Gastroesophageal sphincter (tissue), 4 donors: ENCODE measurements at regions not wholly inside any gene's neighbourhood (a gene's known extent, or its start where the extent isn't known, plus 50 kb on each side); places are given as distances from the start of the nearest gene placed in this dataset.
"Not testable (repeated sequence)": the region's sequence is repeated elsewhere in the genome, so short reads cannot be mapped to it uniquely, and the experiment has no call there.

Experiments used
- ATAC-seq: fragments of 150-250 bp; one replicate; pipeline ENCODE4 v1.9.1; 2016; ENCODE audit warnings: mild to moderate bottlenecking, moderate library complexity
- H3K27ac ChIP-seq, 4 donors: fragments of 200-600 bp; sonication (generic) in 3 of 4; 1 replicate in 3 of 4; 2 replicates in 1 of 4; pipeline ENCODE4 v1.5.1; 2016 to 2019
- H3K27me3 ChIP-seq: fragments of 200-600 bp; sonication (generic); one replicate; pipeline ENCODE4 v1.5.1; 2019
- H3K36me3 ChIP-seq, 2 donors: fragments of 200-600 bp; sonication (generic); one replicate each; pipeline ENCODE4 v1.5.1; 2019; ENCODE audit warnings: control low read depth in 1 of 2
- H3K4me1 ChIP-seq, 3 donors: fragments of 200-600 bp; sonication (generic); 1 replicate in 2 of 3; 2 replicates in 1 of 3; pipeline ENCODE4 v1.5.1; 2016 to 2019; ENCODE audit warnings: control low read depth in 2 of 3
- H3K4me3 ChIP-seq, 2 donors: fragments of 200-600 bp; sonication (generic); one replicate each; pipeline ENCODE4 v1.5.1; 2019; ENCODE audit warnings: mild to moderate bottlenecking in 1 of 2, moderate library complexity in 1 of 2
- H3K9me3 ChIP-seq, 3 donors: fragments of 200-600 bp; sonication (generic); one replicate each; pipeline ENCODE4 v1.5.1; 2017 to 2019; ENCODE audit warnings: control low read depth in 2 of 3
- EP300 ChIP-seq: sonication (generic); formaldehyde crosslinking; IDR thresholded peaks from one replicate; pipeline ENCODE4 v1.6.1; 2017; ENCODE audit warnings: antibody characterized with exemption, mild to moderate bottlenecking
- POLR2A ChIP-seq, 2 donors: fragments of 450-650 bp; IDR thresholded peaks; one replicate each; pipeline ENCODE4 v1.6.1; 2017; ENCODE audit warnings: antibody characterized with exemption in 2 of 2, mild to moderate bottlenecking in 2 of 2, moderate library complexity in 1 of 2
- POLR2AphosphoS5 ChIP-seq: sonication (generic); formaldehyde crosslinking; IDR thresholded peaks from one replicate; pipeline ENCODE4 v1.6.1; 2017; ENCODE audit warnings: antibody characterized with exemption
- WGBS, 2 donors: methylation state at CpG; one replicate each; pipeline ENCODE4 v1.1.5; 2018; ENCODE audit warnings: low coverage in 1 of 2; 5-methylcytosine and 5-hydroxymethylcytosine counted together
- TF ChIP-seq, protein P1 (sequence below), 4 experiments: fragments of 200-600 bp in 2 of 4; fragments of 450-650 bp in 2 of 4; sonication (generic) in 1 of 4; IDR thresholded peaks; one replicate each; pipeline ENCODE4 v1.5.1; 2017 to 2019; ENCODE audit warnings: antibody characterized with exemption in 4 of 4, mild to moderate bottlenecking in 2 of 4, moderate library complexity in 2 of 4

DNA sequence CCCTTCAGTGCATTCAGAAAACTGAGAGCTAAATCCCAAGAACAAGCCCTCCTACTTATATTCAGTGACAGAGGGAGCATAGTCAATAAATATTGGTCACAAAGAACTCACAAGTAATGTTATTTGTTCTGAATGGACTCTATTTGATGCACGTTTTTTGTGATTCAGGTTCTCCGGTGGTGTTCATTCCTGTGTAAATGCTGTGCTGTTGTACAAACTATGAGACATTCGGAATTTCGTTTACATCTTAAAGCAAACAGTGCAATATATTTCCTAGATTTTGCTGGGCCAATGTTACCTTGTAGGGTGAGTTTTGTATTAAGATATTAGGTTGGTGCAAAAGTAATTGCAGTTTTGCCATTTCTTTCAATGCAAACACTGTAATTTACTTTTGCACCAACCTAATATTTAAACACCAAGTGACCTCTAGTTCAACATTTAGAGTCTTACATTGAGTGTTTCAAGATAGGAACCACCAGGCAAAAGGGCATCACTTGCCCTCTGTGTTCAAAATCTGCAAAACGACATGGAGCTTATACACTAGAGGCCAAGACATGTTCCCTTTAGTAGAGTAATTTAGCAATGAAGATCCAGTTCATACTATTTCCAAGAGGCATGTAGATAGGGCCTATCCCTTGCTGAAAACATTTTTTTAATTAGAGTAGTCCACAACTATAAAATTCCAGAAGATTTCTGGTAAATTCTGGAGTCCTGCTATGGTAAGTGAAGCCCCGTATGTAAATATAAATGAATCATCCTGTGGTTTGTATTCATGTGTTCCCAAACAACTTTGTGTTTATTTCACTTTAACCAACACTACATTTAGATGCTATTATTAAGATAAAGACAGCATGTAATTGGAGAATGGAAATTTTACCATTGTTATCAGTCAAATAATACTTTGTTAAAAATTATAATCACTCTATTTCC is 444.0 kb upstream of the PTGER4 start:
- TF ChIP-seq EP300 (no peak), POLR2AphosphoS5 (no peak), POLR2A (IDR thresholded peaks at IDR 0.05) (no peak)
- TF ChIP-seq, protein P1, sequence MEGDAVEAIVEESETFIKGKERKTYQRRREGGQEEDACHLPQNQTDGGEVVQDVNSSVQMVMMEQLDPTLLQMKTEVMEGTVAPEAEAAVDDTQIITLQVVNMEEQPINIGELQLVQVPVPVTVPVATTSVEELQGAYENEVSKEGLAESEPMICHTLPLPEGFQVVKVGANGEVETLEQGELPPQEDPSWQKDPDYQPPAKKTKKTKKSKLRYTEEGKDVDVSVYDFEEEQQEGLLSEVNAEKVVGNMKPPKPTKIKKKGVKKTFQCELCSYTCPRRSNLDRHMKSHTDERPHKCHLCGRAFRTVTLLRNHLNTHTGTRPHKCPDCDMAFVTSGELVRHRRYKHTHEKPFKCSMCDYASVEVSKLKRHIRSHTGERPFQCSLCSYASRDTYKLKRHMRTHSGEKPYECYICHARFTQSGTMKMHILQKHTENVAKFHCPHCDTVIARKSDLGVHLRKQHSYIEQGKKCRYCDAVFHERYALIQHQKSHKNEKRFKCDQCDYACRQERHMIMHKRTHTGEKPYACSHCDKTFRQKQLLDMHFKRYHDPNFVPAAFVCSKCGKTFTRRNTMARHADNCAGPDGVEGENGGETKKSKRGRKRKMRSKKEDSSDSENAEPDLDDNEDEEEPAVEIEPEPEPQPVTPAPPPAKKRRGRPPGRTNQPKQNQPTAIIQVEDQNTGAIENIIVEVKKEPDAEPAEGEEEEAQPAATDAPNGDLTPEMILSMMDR (IDR thresholded peaks at IDR 0.05) = no peak
- 65 to 72% methylated on average over 6 of the region's 6 CpGs for WGBS, 2 donors
- H3K4me3 ChIP-seq = no peak overlapping the region
- no peak for ATAC-seq
- H3K27ac ChIP-seq = no peak overlapping the region
- H3K27me3 ChIP-seq = no peaks in the 10 kb centered on the region
- H3K9me3 ChIP-seq = peaks cover 0 to 11% (median 0%) of the 10 kb centered on the region in 3 donors
- no peaks in the 10 kb centered on the region for H3K4me1 ChIP-seq
- no peaks in the 10 kb centered on the region for H3K36me3 ChIP-seq

DNA sequence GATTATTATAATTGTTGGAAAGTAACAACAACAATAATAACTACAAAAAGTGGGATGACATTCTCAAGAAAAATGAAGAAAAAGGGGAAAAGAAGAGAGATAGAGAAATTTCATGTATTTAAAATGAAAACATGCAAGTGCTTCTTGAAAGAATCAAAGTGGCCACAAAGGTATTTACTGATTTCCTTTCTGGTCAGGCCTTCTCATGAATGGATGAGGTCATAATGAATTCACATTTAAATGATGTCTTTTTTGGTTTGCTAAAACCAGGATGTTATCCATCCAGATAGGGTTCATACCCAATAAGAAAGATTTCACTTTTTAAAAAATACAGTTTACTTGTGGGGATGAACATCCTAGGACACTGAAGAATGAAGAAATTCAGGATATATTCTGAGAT is 446.4 kb upstream of the PTGER4 start:
- H3K27me3 ChIP-seq = no peaks in the 10 kb centered on the region
- H3K4me3 ChIP-seq = no peak overlapping the region
- TF ChIP-seq, protein P1 (IDR thresholded peaks at IDR 0.05) = no peak
- no peak for TF ChIP-seq POLR2A (IDR thresholded peaks at IDR 0.05)
- no peak for ATAC-seq
- no peak overlapping the region for H3K27ac ChIP-seq
- no peaks in the 10 kb centered on the region for H3K4me1 ChIP-seq
- no peaks in the 10 kb centered on the region for H3K9me3 ChIP-seq
- H3K36me3 ChIP-seq = no peaks in the 10 kb centered on the region

DNA sequence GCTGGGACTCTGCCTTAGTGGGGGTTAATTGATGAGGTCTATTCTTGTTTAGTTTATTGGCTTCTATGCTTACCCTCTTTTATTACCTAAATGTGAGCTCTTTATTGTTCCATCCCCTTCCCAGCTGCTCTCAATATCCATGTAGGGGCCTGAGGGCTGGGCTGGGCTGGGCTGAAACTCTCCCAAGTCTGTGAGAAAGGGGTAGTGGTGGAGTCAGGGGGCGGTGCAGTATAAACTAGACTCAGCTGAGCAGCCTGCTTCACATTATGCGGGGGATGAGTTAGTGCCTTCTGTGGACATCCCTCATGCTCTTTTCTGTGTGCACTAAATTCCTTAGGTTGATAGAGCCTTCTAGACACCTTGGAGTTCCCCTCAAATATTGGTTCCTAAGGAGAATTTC is 451.8 kb upstream of the PTGER4 start:
- no peak for ATAC-seq
- WGBS, 2 donors = 100% methylated on average over 1 to 2 of the region's 2 CpGs
- TF ChIP-seq POLR2AphosphoS5 (no peak), POLR2A (IDR thresholded peaks at IDR 0.05) (no peak), EP300 (no peak)
- TF ChIP-seq, protein P1 (IDR thresholded peaks at IDR 0.05) = no peak
- H3K4me1 ChIP-seq = no peaks in the 10 kb centered on the region
- no peaks in the 10 kb centered on the region for H3K36me3 ChIP-seq
- no peaks in the 10 kb centered on the region for H3K9me3 ChIP-seq
- no peak overlapping the region for H3K4me3 ChIP-seq
- no peak overlapping the region for H3K27ac ChIP-seq
- no peaks in the 10 kb centered on the region for H3K27me3 ChIP-seq

DNA sequence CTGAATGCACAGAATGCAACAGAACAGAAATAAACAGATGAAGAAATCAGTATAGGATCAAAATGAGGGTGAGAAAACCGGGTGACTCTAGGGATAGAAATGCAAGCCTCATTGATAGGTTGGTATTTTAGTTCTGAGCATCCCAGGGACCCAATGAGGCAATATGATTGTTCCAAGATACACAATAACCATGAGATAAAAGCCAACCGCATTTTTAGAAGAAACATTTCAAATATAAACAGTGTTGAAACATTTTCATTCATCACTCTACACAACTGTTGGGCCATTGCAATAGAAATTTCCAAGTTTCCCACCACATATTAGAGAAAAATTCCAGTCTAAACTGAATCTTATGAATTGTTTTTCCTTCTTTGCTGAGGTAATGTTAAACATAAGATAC is 452.3 kb upstream of the PTGER4 start:
- H3K4me1 ChIP-seq = no peaks in the 10 kb centered on the region
- TF ChIP-seq EP300 (no peak), POLR2A (IDR thresholded peaks at IDR 0.05) (no peak), POLR2AphosphoS5 (no peak)
- TF ChIP-seq, protein P1 (IDR thresholded peaks at IDR 0.05) = no peak
- H3K9me3 ChIP-seq = no peaks in the 10 kb centered on the region
- 26 to 60% methylated on average over 2 of the region's 2 CpGs for WGBS, 2 donors
- no peak overlapping the region for H3K27ac ChIP-seq
- no peak overlapping the region for H3K4me3 ChIP-seq
- no peaks in the 10 kb centered on the region for H3K27me3 ChIP-seq
- H3K36me3 ChIP-seq = no peaks in the 10 kb centered on the region
- ATAC-seq = no peak

DNA sequence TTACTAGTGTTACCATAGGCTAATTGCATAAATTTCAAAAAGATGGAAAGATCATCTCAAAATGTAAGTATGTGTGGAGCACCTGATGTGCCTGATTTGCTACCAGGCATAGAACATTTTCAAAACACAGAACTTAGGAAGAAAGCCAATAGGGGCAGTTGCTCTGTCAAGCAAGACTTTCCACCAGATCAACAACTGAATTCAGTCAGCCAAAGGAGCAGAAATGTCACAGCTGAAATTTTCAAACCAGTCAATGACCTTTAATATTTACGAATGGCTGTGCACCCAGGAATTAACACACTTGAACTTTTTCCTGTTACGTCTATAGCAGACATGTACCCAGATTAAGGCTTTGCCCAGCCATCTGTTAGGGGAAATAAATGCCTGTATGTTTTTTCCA is 452.8 kb upstream of the PTGER4 start:
- TF ChIP-seq POLR2A (IDR thresholded peaks at IDR 0.05) (no peak), EP300 (no peak)
- TF ChIP-seq, protein P1 (IDR thresholded peaks at IDR 0.05) = no peak
- no peak overlapping the region for H3K27ac ChIP-seq
- ATAC-seq = no peak
- no peaks in the 10 kb centered on the region for H3K36me3 ChIP-seq
- no peak overlapping the region for H3K4me3 ChIP-seq
- whole genome bisulfite sequencing, 2 donors = 39 to 42% methylated on average over 2 of the region's 2 CpGs
- H3K27me3 ChIP-seq = no peaks in the 10 kb centered on the region
- no peaks in the 10 kb centered on the region for H3K4me1 ChIP-seq
- H3K9me3 ChIP-seq = no peaks in the 10 kb centered on the region

DNA sequence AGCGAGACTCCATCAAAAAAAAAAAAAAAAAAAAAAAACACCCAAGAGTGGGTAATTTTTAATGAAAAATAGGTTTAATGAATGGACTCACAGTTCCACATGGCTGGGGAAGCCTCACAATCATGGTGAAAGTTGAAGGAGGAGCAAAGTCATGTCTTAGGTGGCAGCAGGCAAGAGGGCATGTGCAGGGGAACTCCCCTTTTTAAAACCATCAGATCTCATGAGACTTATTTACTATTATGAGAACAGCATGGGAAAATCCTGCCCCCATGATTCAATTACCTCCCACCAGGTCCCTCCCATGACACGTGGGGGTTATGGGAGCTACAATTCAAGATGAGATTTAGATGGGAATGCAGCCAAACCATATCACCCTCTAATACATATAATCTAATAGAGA is 454.6 kb upstream of the PTGER4 start:
- not testable (repeated sequence) for H3K4me3 ChIP-seq, H3K9me3 ChIP-seq, ATAC-seq, H3K27me3 ChIP-seq, H3K36me3 ChIP-seq, H3K27ac ChIP-seq, H3K4me1 ChIP-seq
- 86 to 91% methylated on average over 1 to 2 of the region's 2 CpGs for WGBS, 2 donors
